GM23338 (cell line): ENCODE measurements at regions not wholly inside any gene's neighbourhood (a gene's known extent, or its start where the extent isn't known, plus 50 kb on each side); places are given as distances from the start of the nearest gene placed in this dataset.

Experiments
- CREB1 ChIP-seq: fragments of 250-450 bp; sonication (Bioruptor Pico); IDR thresholded peaks from 2 replicates; pipeline ENCODE4 v1.5.0; 2020; ENCODE audit warnings: low read depth, mild to moderate bottlenecking, moderate library complexity
- EZH2 ChIP-seq: fragments of 200-600 bp; sonication (generic); IDR thresholded peaks from one replicate; pipeline ENCODE4 v1.8.0; 2017; ENCODE audit warnings: antibody characterized with exemption, mild to moderate bottlenecking, low read depth; ENCODE audit not compliant: unreplicated experiment
- EZH2phosphoT487 ChIP-seq: fragments of 200-600 bp; sonication (generic); IDR thresholded peaks from one replicate; pipeline ENCODE4 v1.8.1; 2018; ENCODE audit warnings: antibody characterized with exemption; ENCODE audit not compliant: unreplicated experiment
- JUNB ChIP-seq: IDR thresholded peaks from one replicate; pipeline ENCODE4 v1.6.1; 2016; ENCODE audit warnings: antibody characterized with exemption; ENCODE audit not compliant: unreplicated experiment
- POLR2AphosphoS5 ChIP-seq: IDR thresholded peaks from 2 replicates; pipeline ENCODE4 v1.6.1; 2016; ENCODE audit warnings: antibody characterized with exemption, low read depth
- STAT1 ChIP-seq: IDR thresholded peaks from one replicate; pipeline ENCODE4 v1.6.1; 2016; ENCODE audit warnings: antibody characterized with exemption; ENCODE audit not compliant: unreplicated experiment
- ZNF114 ChIP-seq: fragments of 250-450 bp; sonication (Bioruptor Pico); IDR thresholded peaks from 2 replicates; pipeline ENCODE4 v1.5.0; 2020; ENCODE audit warnings: mild to moderate bottlenecking, moderate library complexity
- TF ChIP-seq, protein P1 (sequence below), 2 experiments: fragments of 200-600 bp in 1 of 2; sonication (generic) in 1 of 2; conservative IDR thresholded peaks; 2 replicates each; pipeline versions ENCODE4 v1.5.1 to v1.6.1; 2016 to 2017; ENCODE audit warnings: antibody characterized with exemption in 2 of 2, low read depth in 2 of 2, mild to moderate bottlenecking in 2 of 2, moderate library complexity in 1 of 2
- TF ChIP-seq, protein P2 (sequence below): IDR thresholded peaks from one replicate; pipeline ENCODE4 v1.6.1; 2018; ENCODE audit warnings: antibody characterized with exemption; ENCODE audit not compliant: unreplicated experiment

DNA sequence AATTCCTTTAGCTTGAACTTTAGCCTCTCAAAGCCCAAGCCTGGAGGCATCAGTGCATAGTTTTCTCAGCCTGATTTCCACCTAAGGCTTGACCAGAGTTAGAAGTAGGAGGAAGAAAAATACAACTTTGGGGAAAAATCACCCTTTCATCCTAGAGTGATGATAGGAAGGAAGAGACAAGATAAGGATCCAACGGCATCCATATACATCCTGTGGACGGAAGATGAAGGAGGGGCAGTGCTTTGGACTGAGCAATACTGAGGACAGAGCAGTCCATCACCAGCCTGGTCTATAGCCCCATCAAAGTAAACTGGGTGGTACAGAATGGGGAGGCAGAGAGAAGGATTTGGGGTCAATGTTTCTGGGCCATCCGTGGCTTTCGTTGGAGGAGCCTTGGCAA lies 247.9 kb downstream of the FAM76B start:
- no peak for TF ChIP-seq POLR2AphosphoS5
- TF ChIP-seq EZH2: no peak
- TF ChIP-seq, protein P1, sequence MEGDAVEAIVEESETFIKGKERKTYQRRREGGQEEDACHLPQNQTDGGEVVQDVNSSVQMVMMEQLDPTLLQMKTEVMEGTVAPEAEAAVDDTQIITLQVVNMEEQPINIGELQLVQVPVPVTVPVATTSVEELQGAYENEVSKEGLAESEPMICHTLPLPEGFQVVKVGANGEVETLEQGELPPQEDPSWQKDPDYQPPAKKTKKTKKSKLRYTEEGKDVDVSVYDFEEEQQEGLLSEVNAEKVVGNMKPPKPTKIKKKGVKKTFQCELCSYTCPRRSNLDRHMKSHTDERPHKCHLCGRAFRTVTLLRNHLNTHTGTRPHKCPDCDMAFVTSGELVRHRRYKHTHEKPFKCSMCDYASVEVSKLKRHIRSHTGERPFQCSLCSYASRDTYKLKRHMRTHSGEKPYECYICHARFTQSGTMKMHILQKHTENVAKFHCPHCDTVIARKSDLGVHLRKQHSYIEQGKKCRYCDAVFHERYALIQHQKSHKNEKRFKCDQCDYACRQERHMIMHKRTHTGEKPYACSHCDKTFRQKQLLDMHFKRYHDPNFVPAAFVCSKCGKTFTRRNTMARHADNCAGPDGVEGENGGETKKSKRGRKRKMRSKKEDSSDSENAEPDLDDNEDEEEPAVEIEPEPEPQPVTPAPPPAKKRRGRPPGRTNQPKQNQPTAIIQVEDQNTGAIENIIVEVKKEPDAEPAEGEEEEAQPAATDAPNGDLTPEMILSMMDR (conservative IDR thresholded peaks at IDR 0.05; ENCODE audit: low read depth in 2 of 2): no peak
- TF ChIP-seq ZNF114: no peak
- no peak for TF ChIP-seq JUNB
- TF ChIP-seq CREB1: no peak
- TF ChIP-seq STAT1: no peak
- TF ChIP-seq, protein P2, sequence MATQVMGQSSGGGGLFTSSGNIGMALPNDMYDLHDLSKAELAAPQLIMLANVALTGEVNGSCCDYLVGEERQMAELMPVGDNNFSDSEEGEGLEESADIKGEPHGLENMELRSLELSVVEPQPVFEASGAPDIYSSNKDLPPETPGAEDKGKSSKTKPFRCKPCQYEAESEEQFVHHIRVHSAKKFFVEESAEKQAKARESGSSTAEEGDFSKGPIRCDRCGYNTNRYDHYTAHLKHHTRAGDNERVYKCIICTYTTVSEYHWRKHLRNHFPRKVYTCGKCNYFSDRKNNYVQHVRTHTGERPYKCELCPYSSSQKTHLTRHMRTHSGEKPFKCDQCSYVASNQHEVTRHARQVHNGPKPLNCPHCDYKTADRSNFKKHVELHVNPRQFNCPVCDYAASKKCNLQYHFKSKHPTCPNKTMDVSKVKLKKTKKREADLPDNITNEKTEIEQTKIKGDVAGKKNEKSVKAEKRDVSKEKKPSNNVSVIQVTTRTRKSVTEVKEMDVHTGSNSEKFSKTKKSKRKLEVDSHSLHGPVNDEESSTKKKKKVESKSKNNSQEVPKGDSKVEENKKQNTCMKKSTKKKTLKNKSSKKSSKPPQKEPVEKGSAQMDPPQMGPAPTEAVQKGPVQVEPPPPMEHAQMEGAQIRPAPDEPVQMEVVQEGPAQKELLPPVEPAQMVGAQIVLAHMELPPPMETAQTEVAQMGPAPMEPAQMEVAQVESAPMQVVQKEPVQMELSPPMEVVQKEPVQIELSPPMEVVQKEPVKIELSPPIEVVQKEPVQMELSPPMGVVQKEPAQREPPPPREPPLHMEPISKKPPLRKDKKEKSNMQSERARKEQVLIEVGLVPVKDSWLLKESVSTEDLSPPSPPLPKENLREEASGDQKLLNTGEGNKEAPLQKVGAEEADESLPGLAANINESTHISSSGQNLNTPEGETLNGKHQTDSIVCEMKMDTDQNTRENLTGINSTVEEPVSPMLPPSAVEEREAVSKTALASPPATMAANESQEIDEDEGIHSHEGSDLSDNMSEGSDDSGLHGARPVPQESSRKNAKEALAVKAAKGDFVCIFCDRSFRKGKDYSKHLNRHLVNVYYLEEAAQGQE: no peak
- no peak for TF ChIP-seq EZH2phosphoT487
